ENCODE measurements at regions not wholly inside any gene's neighbourhood (a gene's known extent, or its start where the extent isn't known, plus 50 kb on each side); places are given as distances from the start of the nearest gene placed in this dataset.

DNA sequence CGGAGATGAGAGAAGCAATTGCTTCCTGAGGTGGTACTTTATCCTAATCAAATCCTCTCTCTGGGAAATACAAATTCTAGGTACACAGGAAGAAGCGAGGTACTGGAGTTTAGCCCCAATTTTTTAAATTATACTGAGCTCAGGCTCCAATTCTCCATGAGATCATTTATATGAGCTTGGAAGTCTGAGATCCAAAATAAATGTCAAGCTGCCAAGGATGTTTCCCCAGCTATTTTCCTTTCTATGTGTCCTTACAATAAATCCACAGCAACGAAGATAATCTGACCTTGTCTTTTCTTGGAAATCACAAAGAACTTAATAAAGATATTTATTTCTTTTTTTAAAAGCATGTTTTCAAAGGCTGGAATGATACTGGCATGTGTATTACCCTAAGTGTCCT, 597.3 kb downstream of the GABRG2 start:
- Histone ChIP-seq H2BK15ac (ENCODE audit: low read depth, low read length) (no peak overlapping the region), H3K9me3 (ENCODE audit: control insufficient read depth, insufficient read depth, low read length) (peaks cover 1% of the 10 kb centered on the region; the same call in 1 of the 2 replicates), H2BK5ac (ENCODE audit: low read depth, low read length, poor library complexity, severe bottlenecking) (no peak overlapping the region), H2BK20ac (ENCODE audit: low read depth, low read length) (no peak overlapping the region), H3K9me1 (ENCODE audit: insufficient read depth, low read length) (no peaks in the 10 kb centered on the region), H3K4me3 (ENCODE audit: insufficient read depth, low read depth, low read length) (no peak overlapping the region), H3K56ac (ENCODE audit: extremely low read depth, insufficient read depth, low read length) (no peak overlapping the region), H4K5ac (ENCODE audit: low read depth, low read length) (no peak overlapping the region), H3K9ac (ENCODE audit: low read depth, low read length) (no peak overlapping the region), H2AFZ (replicated peaks; ENCODE audit: low read length, poor library complexity) (no peak overlapping the region), H4K8ac (ENCODE audit: low read depth in 2 of 2, low read length in 2 of 2) (no peak overlapping the region), H2AK9ac (replicated peaks; ENCODE audit: low read depth, low read length, poor library complexity) (no peak overlapping the region), H3K23ac (ENCODE audit: low read depth, low read length) (no peak overlapping the region), H3K4ac (ENCODE audit: low read depth, low read length) (no peak overlapping the region), H3K4me1 (ENCODE audit: control insufficient read depth, insufficient read depth, low read length) (no peaks in the 10 kb centered on the region), H3K4me2 (ENCODE audit: low read depth, low read length) (no peak overlapping the region), H4K91ac (ENCODE audit: insufficient read depth, low read depth, low read length) (no peak overlapping the region), H3K18ac (ENCODE audit: low read depth, low read length) (no peak overlapping the region), H4K20me1 (ENCODE audit: insufficient read depth, low read length) (no peaks in the 10 kb centered on the region), H3K14ac (replicated peaks; ENCODE audit: low read depth, low read length) (no peak overlapping the region), H3K79me1 (ENCODE audit: low read depth in 1 of 2, low read length in 2 of 2) (no peaks in the 10 kb centered on the region), H3K36me3 (ENCODE audit: control insufficient read depth, insufficient read depth, low read length) (no peaks in the 10 kb centered on the region), H3K27me3 (ENCODE audit: control insufficient read depth, insufficient read depth, low read length) (no peaks in the 10 kb centered on the region), H3K27ac (ENCODE audit: insufficient read depth, low read length) (no peak overlapping the region), H2AK5ac (ENCODE audit: low read depth, low read length) (no peak overlapping the region), H2BK120ac (ENCODE audit: low read depth, low read length) (no peak overlapping the region)
- BruUV-seq (replicated peaks) = no TSS peak
- ATAC-seq (ENCODE audit: low read depth) (no peak), DNase-seq (no peak)
- dilution Hi-C loops (cut with HindIII; ENCODE audit: low sequenced_read_pairs, unreplicated experiment) (no loop called here), in situ Hi-C loops (cut with MboI; ENCODE audit: low sequenced_read_pairs) (no loop called here), intact Hi-C loops (cut with micrococcal nuclease) (no loop called here)
- WGBS, 2 experiments (ENCODE audit: extremely low coverage in 2 of 2, insufficient read length in 1 of 2) = no CpG with 5 or more reads among the region's 3 CpGs
- ChIA-PET POLR2A (ENCODE audit: unreplicated experiment) (no interaction called here), CTCF (no interaction called here)
- no peak for TF ChIP-seq MAZ (IDR thresholded peaks at IDR 0.05; ENCODE audit: borderline replicate concordance, low read depth, low read length)
- TF ChIP-seq MXI1 (IDR thresholded peaks at IDR 0.05; ENCODE audit: borderline replicate concordance, low read depth, low read length) = no peak
- TF ChIP-seq, protein P1, sequence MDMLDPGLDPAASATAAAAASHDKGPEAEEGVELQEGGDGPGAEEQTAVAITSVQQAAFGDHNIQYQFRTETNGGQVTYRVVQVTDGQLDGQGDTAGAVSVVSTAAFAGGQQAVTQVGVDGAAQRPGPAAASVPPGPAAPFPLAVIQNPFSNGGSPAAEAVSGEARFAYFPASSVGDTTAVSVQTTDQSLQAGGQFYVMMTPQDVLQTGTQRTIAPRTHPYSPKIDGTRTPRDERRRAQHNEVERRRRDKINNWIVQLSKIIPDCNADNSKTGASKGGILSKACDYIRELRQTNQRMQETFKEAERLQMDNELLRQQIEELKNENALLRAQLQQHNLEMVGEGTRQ (IDR thresholded peaks at IDR 0.05; ENCODE audit: low read depth, low read length) = no peak
- no peak for TF ChIP-seq RCOR1 (IDR thresholded peaks at IDR 0.05; ENCODE audit: insufficient replicate concordance, low read length)
- TF ChIP-seq, protein P2, sequence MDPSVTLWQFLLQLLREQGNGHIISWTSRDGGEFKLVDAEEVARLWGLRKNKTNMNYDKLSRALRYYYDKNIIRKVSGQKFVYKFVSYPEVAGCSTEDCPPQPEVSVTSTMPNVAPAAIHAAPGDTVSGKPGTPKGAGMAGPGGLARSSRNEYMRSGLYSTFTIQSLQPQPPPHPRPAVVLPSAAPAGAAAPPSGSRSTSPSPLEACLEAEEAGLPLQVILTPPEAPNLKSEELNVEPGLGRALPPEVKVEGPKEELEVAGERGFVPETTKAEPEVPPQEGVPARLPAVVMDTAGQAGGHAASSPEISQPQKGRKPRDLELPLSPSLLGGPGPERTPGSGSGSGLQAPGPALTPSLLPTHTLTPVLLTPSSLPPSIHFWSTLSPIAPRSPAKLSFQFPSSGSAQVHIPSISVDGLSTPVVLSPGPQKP (IDR thresholded peaks at IDR 0.05; ENCODE audit: borderline replicate concordance, low read depth, low read length) = no peak
- TF ChIP-seq CEBPB (IDR thresholded peaks at IDR 0.05; ENCODE audit: low read depth, low read length) = no peak
- TF ChIP-seq, protein P3, sequence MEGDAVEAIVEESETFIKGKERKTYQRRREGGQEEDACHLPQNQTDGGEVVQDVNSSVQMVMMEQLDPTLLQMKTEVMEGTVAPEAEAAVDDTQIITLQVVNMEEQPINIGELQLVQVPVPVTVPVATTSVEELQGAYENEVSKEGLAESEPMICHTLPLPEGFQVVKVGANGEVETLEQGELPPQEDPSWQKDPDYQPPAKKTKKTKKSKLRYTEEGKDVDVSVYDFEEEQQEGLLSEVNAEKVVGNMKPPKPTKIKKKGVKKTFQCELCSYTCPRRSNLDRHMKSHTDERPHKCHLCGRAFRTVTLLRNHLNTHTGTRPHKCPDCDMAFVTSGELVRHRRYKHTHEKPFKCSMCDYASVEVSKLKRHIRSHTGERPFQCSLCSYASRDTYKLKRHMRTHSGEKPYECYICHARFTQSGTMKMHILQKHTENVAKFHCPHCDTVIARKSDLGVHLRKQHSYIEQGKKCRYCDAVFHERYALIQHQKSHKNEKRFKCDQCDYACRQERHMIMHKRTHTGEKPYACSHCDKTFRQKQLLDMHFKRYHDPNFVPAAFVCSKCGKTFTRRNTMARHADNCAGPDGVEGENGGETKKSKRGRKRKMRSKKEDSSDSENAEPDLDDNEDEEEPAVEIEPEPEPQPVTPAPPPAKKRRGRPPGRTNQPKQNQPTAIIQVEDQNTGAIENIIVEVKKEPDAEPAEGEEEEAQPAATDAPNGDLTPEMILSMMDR (conservative IDR thresholded peaks at IDR 0.05; ENCODE audit: low read depth, low read length) = no peak
- TF ChIP-seq CHD1 (IDR thresholded peaks at IDR 0.05; ENCODE audit: low read depth, low read length) = no peak
- TF ChIP-seq POLR2A (IDR thresholded peaks at IDR 0.05; ENCODE audit: low read depth, low read length) = no peak
- no peak for TF ChIP-seq NFE2L2 (IDR thresholded peaks at IDR 0.05; ENCODE audit: low read depth, low read length)
- TF ChIP-seq SMC3 (IDR thresholded peaks at IDR 0.05; ENCODE audit: low read depth, low read length) = no peak
- no peak for TF ChIP-seq MAFK (IDR thresholded peaks at IDR 0.05; ENCODE audit: low read depth, low read length)
- TF ChIP-seq RAD21 (IDR thresholded peaks at IDR 0.05; ENCODE audit: low read length) = no peak
- no peak for TF ChIP-seq RFX5 (IDR thresholded peaks at IDR 0.05; ENCODE audit: low read depth, low read length)
- TF ChIP-seq FOS (IDR thresholded peaks at IDR 0.05; ENCODE audit: low read depth, low read length) = no peak
- TF ChIP-seq BHLHE40 (IDR thresholded peaks at IDR 0.05; ENCODE audit: low read depth, low read length) = no peak

Data from IMR-90 (cell line).